Progenitor cell of endocrine pancreas (in vitro differentiated cells): ENCODE measurements at regions not wholly inside any gene's neighbourhood (a gene's known extent, or its start where the extent isn't known, plus 50 kb on each side); places are given as distances from the start of the nearest gene placed in this dataset.
"Not testable (repeated sequence)": the region's sequence is repeated elsewhere in the genome, so short reads cannot be mapped to it uniquely, and the experiment has no call there.

Experiments
- DNase-seq: peaks from one replicate; pipeline ENCODE4 v3.0.0; 2021; ENCODE audit warnings: low spot score; ENCODE audit not compliant: unreplicated experiment
- H3K27ac Mint-ChIP-seq: 2 replicates; pipeline ENCODE4 v1.8.0; 2021; ENCODE audit warnings: mild to moderate bottlenecking, moderate library complexity, mixed read lengths
- H3K27me3 Mint-ChIP-seq: 2 replicates; pipeline ENCODE4 v1.8.0; 2021; ENCODE audit warnings: mixed read lengths
- H3K36me3 Mint-ChIP-seq: 2 replicates; pipeline ENCODE4 v1.8.0; 2022; ENCODE audit warnings: mixed read lengths; ENCODE audit not compliant: insufficient read depth
- H3K4me1 Mint-ChIP-seq: 2 replicates; pipeline ENCODE4 v1.8.0; 2021; ENCODE audit warnings: low read depth, mixed read lengths
- H3K4me3 Mint-ChIP-seq: 2 replicates; pipeline ENCODE4 v1.8.0; 2021; ENCODE audit warnings: low read depth, mild to moderate bottlenecking, moderate library complexity, mixed read lengths
- H3K9me3 Mint-ChIP-seq: 2 replicates; pipeline ENCODE4 v1.8.0; 2021; ENCODE audit warnings: low read depth, mixed read lengths
- TF ChIP-seq, protein P1 (sequence below): fragments of 200-600 bp; sonication (generic); IDR thresholded peaks from one replicate; pipeline ENCODE4 v1.5.0; 2021; ENCODE audit warnings: antibody characterized with exemption, mild to moderate bottlenecking; ENCODE audit not compliant: unreplicated experiment

DNA sequence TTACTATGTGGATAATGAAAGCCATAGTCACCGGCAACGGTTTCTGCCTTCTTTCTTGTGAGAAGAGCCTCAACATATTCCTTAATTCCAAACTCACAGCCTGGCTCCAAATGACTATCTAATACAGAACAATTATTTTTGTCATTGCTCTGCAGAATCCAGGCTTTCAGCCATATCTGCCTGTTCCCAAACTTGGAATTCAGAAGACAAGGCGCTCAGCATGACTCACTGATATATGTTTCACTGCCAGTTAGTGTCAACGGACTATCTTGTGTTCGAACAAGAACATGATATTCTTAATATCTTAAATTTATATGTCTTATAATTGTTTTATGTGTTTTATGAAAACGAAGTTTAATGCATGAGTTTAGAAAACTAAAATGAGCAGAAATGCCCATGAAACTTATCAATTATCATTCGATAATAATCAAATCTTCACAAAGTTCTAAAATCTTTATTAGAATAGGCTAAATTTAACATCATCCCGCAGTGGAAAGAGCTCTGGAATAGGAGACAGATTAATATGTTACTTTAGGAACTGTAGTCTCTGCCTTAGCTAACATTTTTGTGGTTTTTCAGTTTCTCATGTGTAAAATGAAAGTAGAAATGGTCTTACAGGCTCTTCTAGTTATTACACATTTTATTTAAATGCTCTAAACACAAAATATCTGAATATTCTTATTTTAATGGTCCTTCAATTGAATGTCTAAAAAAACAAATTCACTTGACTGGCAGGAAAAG, 669.3 kb upstream of the GJE1 start:
- no peak overlapping the region for H3K27ac Mint-ChIP-seq
- no peak for DNase-seq
- H3K27me3 Mint-ChIP-seq = no peaks in the 10 kb centered on the region
- peaks cover 11% of the 10 kb centered on the region for H3K4me1 Mint-ChIP-seq
- H3K36me3 Mint-ChIP-seq = no peaks in the 10 kb centered on the region
- H3K9me3 Mint-ChIP-seq = peaks cover 5% of the 10 kb centered on the region
- TF ChIP-seq, protein P1, sequence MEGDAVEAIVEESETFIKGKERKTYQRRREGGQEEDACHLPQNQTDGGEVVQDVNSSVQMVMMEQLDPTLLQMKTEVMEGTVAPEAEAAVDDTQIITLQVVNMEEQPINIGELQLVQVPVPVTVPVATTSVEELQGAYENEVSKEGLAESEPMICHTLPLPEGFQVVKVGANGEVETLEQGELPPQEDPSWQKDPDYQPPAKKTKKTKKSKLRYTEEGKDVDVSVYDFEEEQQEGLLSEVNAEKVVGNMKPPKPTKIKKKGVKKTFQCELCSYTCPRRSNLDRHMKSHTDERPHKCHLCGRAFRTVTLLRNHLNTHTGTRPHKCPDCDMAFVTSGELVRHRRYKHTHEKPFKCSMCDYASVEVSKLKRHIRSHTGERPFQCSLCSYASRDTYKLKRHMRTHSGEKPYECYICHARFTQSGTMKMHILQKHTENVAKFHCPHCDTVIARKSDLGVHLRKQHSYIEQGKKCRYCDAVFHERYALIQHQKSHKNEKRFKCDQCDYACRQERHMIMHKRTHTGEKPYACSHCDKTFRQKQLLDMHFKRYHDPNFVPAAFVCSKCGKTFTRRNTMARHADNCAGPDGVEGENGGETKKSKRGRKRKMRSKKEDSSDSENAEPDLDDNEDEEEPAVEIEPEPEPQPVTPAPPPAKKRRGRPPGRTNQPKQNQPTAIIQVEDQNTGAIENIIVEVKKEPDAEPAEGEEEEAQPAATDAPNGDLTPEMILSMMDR = no peak
- no peak overlapping the region for H3K4me3 Mint-ChIP-seq

DNA sequence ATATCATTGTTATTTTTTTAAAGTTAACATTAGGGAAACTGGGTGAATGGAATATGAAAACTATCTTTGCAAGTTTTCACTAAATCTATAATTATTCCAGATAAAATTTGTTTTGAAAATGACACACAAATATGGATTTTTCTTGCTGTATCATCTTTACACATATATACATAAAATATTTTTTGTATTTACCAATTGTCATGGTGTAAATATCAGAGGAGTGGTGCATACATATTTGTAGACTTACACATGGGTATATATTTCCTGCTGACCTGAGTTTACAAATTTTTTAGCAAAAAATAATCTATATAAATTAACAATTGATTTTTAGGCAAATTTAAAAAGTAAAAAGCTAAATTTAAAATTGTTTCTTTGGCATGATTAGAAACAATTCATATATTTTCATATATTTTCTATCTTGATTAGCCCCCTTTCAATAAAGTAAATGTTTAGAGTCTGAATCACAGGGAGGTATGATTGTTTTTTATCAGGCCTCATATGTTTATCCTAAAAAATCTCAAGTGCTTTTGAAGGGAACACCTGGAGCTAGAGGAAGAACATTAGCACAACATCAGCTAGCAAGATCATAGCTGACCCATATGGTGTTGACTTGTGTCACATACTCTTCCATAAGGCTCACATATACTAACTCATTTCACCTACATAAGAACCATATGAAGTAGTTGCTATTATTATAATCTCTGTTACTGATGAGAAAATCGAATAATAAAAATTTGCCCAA, 671.8 kb upstream of the GJE1 start:
- Mint-ChIP-seq H3K4me3 (no peak overlapping the region), H3K27ac (no peak overlapping the region), H3K27me3 (no peaks in the 10 kb centered on the region), H3K9me3 (peaks cover 5% of the 10 kb centered on the region), H3K4me1 (peaks cover 5% of the 10 kb centered on the region), H3K36me3 (no peaks in the 10 kb centered on the region)
- no peak for DNase-seq
- TF ChIP-seq, protein P1 = no peak

DNA sequence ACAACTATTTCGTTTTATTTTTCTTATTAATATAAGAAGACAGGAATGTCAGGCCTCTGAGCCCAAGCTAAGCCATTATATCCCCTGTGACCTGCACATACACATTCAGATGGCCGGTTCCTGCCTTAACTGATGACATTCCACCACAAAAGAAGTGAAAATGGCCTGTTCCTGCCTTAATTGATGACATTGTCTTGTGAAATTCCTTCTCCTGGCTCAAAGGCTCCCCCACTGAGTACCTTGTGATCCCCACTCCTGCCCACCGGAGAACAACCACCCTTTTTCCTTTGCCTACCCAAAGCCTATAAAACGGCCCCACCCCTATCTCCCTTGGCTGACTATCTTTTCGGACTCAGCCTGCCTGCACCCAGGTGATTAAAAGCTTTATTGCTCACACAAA, 672.5 kb upstream of the GJE1 start:
- not testable (repeated sequence) for DNase-seq, H3K27ac Mint-ChIP-seq, H3K36me3 Mint-ChIP-seq

DNA sequence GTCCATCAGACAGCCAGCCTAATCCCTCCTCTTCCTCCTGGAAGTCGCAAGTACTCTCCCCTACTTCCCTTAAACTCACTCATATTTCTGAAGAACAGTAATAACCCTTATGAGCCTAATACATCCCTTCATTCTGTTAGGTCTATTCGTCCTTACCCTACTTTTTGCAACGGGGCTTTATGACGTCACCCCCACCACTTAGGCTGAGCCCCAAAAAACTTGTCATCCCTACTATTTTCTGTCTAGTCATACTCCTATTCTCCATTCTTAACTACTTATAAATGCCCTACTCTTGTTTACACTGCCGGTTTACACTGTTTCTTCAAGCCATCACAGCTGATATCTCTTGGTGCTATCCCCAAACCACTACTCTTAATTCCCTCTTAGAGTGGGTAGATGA, 674.7 kb upstream of the GJE1 start:
- H3K4me3 Mint-ChIP-seq, H3K36me3 Mint-ChIP-seq, H3K27ac Mint-ChIP-seq, H3K9me3 Mint-ChIP-seq, DNase-seq, H3K4me1 Mint-ChIP-seq, H3K27me3 Mint-ChIP-seq: not testable (repeated sequence)

More for the DNA sequence above, 672.5 kb upstream of the GJE1 start:
- not testable (repeated sequence) for H3K4me1 Mint-ChIP-seq, H3K9me3 Mint-ChIP-seq, H3K27me3 Mint-ChIP-seq, H3K4me3 Mint-ChIP-seq

DNA sequence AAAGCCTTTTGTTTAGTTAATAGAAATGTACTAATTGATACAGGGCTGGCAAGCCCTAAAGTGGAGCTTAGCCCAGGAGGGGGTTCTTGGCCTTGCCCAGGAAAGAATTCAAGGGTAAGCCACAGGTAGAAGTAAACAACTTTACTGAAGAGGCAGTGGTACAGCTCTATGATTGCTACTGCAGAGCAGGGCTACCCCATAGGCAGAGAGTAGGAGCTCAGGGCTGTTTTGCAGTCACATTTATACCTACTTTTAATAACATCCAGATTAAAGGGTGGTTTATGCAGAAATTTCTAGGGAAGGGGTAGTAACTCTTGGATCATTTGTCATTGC, 680.4 kb upstream of the GJE1 start:
- no peak for DNase-seq
- H3K27ac Mint-ChIP-seq = no peak overlapping the region

DNA sequence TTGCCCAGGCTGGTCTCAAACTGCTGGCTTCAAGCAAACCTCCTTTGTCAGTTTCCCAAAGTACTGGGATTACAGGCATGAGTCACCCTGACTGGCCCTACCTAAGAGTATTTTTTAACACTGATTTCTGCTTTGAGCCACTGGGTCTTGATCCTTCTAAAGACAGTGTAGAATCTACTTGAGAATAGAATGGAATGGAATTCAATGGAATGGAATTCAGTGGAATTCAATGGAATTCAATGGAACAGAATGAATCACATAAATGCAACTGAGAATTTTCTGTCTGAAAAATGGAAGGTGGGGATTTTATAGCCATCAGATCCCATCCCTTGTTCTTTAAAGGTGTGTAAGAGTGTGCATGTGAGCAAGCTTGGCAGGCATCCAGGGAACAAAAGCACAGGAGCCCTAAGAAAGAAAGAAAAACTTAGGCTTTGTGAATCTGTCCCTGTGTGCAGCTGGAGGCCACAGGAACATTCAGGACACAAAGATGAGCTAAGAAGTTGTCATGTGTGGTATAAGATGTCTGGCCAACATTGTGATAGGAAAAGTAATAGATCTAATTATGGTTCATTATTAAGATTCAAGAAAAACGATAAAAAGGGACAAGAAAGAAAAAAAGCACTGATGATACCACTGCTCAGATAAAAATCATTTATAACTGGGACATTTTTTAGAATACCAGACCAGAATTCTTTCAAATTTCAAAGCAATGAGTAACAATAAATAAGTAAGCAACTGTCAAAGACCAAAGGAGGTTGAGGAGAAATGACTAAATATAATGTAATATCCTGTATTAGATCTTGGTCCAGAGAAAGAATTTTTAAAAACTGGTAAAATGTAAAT, 681.0 kb upstream of the GJE1 start:
- Mint-ChIP-seq H3K4me3 (no peak overlapping the region), H3K27me3 (no peaks in the 10 kb centered on the region), H3K27ac (no peak overlapping the region)

More for the DNA sequence above, 680.4 kb upstream of the GJE1 start:
- Mint-ChIP-seq H3K4me1 (no peaks in the 10 kb centered on the region), H3K9me3 (no peaks in the 10 kb centered on the region), H3K4me3 (no peak overlapping the region), H3K27me3 (no peaks in the 10 kb centered on the region), H3K36me3 (no peaks in the 10 kb centered on the region)
- TF ChIP-seq, protein P1 = no peak

More for the DNA sequence above, 681.0 kb upstream of the GJE1 start:
- H3K9me3 Mint-ChIP-seq = no peaks in the 10 kb centered on the region
- no peaks in the 10 kb centered on the region for H3K36me3 Mint-ChIP-seq
- no peaks in the 10 kb centered on the region for H3K4me1 Mint-ChIP-seq
- TF ChIP-seq, protein P1 = no peak
- DNase-seq = no peak
